HG03159 (cell line): ENCODE measurements at regions not wholly inside any gene's neighbourhood (a gene's known extent, or its start where the extent isn't known, plus 50 kb on each side); places are given as distances from the start of the nearest gene placed in this dataset.

Experiments used
- ATAC-seq: cut with Tn5 transposase; IDR thresholded peaks from one replicate; pipeline ENCODE4 v1.9.1; 2021; ENCODE audit warnings: mild to moderate bottlenecking, moderate library complexity; ENCODE audit not compliant: unreplicated experiment

- ATAC-seq: no peak
Observed at GRCh38 chr3:88918841-88919240, 188.6 kb upstream of the EPHA3 start.

- no peak for ATAC-seq
Observed at GRCh38 chr3:88921986-88922385, 185.4 kb upstream of the EPHA3 start.

DNA sequence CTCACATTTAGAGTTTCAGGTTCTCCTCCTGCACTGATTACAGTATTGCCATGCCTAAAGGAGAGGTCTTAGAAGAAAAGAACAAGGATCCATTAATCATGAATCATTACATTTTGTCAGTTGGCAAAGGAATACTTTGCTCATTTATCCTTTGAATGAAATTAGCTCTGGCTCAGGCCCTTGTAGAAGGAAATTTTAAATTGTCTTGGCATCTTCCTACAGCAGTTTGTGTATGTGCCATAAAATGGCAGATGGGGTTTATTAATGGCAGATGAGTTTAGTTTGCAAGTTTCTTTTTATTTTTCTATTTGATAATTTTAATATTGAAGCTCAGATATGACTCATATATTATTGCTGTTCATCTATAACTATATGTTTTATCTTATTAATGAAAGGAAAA, 181.2 kb upstream of the EPHA3 start:
- ATAC-seq: no peak

- no peak for ATAC-seq
Observed at GRCh38 chr3:88930611-88931010, 176.8 kb upstream of the EPHA3 start.

- ATAC-seq: no peak
Observed at GRCh38 chr3:88936831-88937230, 170.6 kb upstream of the EPHA3 start.

GRCh38 chr3:88940296-88940695, 167.1 kb upstream of the EPHA3 start:
- no peak for ATAC-seq

DNA sequence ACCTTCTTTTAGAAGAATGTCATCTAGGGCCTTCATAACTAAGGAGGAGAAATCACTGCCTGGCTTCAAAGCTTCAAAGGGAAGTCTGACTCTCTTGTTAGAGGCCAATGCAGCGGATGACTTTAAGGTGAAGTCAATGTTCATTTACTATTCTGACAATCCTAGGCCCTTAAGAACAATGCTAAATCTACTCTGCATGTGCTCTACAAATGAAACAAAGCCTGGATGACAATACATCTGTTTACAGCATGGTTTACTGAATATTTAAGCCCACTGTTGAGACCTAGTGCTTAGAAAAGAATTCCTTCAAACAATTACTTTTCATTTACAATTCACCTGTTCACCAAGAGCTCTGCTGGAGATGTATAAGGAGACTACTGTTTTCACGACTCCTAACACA, 160.4 kb upstream of the EPHA3 start:
- ATAC-seq: no peak

- no peak for ATAC-seq
Observed at GRCh38 chr3:88954853-88955252, 152.6 kb upstream of the EPHA3 start.

GRCh38 chr3:88955274-88955673, 152.1 kb upstream of the EPHA3 start:
- ATAC-seq: no peak

GRCh38 chr3:88957711-88958439, 149.5 kb upstream of the EPHA3 start:
- no peak for ATAC-seq

DNA sequence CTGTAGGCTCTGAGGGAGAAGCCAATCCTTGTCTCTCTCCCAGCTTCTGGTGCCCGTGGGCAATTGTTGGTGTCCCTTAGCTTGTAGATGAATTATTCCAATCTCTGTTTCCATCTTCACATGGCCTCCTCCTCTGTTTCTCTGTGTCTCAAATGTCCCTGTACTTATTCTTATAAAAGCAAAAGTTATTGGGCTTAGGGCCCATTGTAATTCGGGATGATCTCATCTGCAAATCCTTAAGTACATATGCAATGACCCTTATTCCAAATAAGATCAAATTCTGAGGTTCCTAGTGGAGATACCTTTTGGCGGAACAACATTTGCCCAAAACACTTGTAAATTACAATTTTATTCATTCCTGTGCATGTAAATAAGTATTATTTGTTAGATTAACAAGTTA, 147.4 kb upstream of the EPHA3 start:
- ATAC-seq: no peak

DNA sequence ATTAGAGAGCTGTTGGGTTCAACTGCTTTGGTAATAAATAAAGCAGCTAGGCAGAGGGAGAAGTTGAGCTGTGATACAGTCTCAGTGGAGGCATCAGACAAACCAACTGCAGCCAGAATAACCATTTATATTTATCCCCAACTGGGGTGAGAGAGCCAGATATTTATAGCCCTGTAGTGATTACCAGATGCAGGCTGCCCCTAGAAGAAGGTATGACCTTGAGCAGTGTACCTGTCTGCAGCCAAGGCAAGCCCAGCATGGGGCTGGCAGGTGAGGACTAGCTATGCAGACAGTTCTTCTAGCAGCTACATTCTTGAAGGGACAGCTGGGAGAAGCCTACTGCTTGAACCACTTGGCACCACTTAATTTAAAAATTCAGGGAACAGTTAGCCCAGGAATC, 144.4 kb upstream of the EPHA3 start:
- ATAC-seq: no peak

DNA sequence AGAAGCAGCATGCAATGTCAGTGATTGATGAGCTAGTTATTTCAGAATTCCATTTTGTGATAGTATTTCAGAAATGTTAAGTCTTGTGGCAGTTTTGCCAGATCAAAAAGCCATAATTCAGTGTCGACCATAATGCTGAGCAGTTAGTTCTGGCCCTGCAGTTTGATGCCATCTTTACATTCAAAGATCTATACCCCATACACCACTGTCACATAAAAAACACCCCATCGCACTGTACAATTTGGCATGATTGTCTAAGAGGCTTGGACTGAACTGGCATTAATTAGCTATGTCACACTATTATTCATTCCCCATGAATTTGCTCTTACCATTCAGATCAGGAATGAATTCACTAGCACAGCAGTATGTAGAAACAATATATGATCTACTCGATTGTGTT, 127.7 kb upstream of the EPHA3 start:
- ATAC-seq: no peak

DNA sequence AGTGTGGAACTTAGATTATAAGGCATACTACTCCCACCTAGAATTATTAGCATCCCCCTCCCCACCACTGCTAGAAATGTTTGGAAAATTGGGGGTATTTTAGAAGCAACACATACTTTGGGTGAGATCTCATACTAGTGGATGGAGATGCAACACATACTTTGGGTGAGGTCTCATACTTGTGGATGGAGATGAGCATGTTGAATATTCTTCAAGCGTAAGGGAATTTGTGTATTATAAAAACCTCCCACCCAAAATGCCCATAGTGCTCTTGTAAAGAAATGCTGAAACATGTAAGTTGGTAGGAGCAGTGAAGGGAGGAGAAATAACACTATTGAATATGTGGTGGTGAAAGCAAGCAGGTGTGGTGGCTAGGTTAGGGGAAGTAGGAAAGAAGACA, 124.0 kb upstream of the EPHA3 start:
- no peak for ATAC-seq

- no peak for ATAC-seq
Observed at GRCh38 chr3:88984256-88984655, 123.2 kb upstream of the EPHA3 start.

GRCh38 chr3:88984832-88985231, 122.6 kb upstream of the EPHA3 start:
- ATAC-seq: no peak

- ATAC-seq: no peak
Observed at GRCh38 chr3:88985491-88985890, 121.9 kb upstream of the EPHA3 start.

GRCh38 chr3:88986834-88987233, 120.6 kb upstream of the EPHA3 start:
- ATAC-seq: no peak

GRCh38 chr3:88987776-88988175, 119.6 kb upstream of the EPHA3 start:
- no peak for ATAC-seq

- ATAC-seq: no peak
Observed at GRCh38 chr3:88988906-88989305, 118.5 kb upstream of the EPHA3 start.

- no peak for ATAC-seq
Observed at GRCh38 chr3:88991496-88991895, 115.9 kb upstream of the EPHA3 start.

DNA sequence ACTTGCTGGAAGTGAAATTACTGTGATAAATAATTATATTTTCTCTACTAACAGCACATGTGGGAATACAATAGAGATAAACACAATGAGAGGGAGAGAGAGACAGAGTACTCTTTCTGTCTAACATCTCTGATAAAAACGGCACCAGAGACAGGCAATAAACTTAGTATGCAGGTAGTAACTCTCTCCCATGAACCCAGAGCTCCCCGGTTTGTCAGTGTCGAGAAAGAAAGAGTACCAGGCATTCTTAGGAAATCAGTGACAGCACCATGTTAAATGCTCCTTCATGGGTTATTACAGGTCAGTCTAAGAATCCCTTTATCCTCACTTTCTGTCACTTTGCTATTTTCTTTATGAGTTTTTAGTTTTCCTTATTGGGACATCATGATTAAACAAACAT, 110.7 kb upstream of the EPHA3 start:
- no peak for ATAC-seq

DNA sequence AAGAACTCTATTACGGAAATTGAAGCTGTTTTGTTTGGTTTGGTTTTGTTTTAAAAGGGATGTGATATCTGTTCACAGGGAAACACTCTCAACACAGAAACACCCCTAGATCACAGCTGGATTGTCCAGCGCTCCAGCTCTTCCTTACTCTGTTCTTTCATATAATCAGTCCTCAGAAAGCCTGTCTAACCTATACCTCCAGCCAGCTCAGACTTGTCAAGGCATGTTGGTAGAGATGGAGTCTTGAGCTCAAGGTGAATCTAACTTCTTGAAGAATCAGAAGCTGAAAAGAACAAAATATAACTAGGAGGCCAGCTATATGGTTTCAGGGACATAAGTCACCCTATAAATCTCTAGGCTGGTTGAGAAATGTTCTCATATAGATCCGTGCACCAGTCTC, 110.2 kb upstream of the EPHA3 start:
- no peak for ATAC-seq
